ENCODE measurements at regions not wholly inside any gene's neighbourhood (a gene's known extent, or its start where the extent isn't known, plus 50 kb on each side); places are given as distances from the start of the nearest gene placed in this dataset.
A peak's percentile ranks its signal among the peaks of the same experiment; 100 is the strongest.

GRCh38 chr16:9647981-9648701 lies 534.1 kb downstream of the GRIN2A start:
- TF ChIP-seq CTCF (IDR thresholded peaks at IDR 0.05; ENCODE audit: low read depth, low read length, poor library complexity, severe bottlenecking) (peak; percentile 69), EZH2phosphoT487 (IDR thresholded peaks at IDR 0.05; ENCODE audit: borderline replicate concordance, low read length) (no peak)

All from DOHH2 (cell line).